H9 (cell line): ENCODE measurements at regions not wholly inside any gene's neighbourhood (a gene's known extent, or its start where the extent isn't known, plus 50 kb on each side); places are given as distances from the start of the nearest gene placed in this dataset.

ENCODE experiments used
- DNase-seq: peaks from one replicate; pipeline ENCODE4 v3.0.0-alpha.2; 2017
- H2AFZ ChIP-seq: one replicate; pipeline ENCODE4 v1.6.1; 2013; ENCODE audit warnings: mild to moderate bottlenecking, low read length, control low read depth, moderate library complexity
- H2AK5ac ChIP-seq: 2 replicates; pipeline ENCODE4 v1.6.1; 2013; ENCODE audit warnings: low read length, control low read depth, mixed read lengths; ENCODE audit not compliant: insufficient read length
- H2BK120ac ChIP-seq: one replicate; pipeline ENCODE4 v1.6.1; 2013; ENCODE audit warnings: low read depth, mild to moderate bottlenecking, low read length, control low read depth, inconsistent platforms; ENCODE audit not compliant: poor library complexity, severe bottlenecking
- H2BK12ac ChIP-seq: 2 replicates; pipeline ENCODE4 v1.6.1; 2013; ENCODE audit warnings: low read length, control low read depth, mixed read lengths, low read depth; ENCODE audit not compliant: insufficient read length
- H2BK15ac ChIP-seq: 2 replicates; pipeline ENCODE4 v1.6.1; 2013; ENCODE audit warnings: low read depth, low read length, control low read depth
- H2BK20ac ChIP-seq: one replicate; pipeline ENCODE4 v1.6.1; 2013; ENCODE audit warnings: low read depth, mild to moderate bottlenecking, low read length, control low read depth, inconsistent platforms; ENCODE audit not compliant: poor library complexity, severe bottlenecking
- H2BK5ac ChIP-seq: 2 replicates; pipeline ENCODE4 v1.6.1; 2013; ENCODE audit warnings: low read length, control low read depth, mixed read lengths; ENCODE audit not compliant: insufficient read length
- H3K14ac ChIP-seq: 2 replicates; pipeline ENCODE4 v1.6.1; 2013; ENCODE audit warnings: low read length, control low read depth; ENCODE audit not compliant: insufficient read depth
- H3K18ac ChIP-seq: 2 replicates; pipeline ENCODE4 v1.6.1; 2013; ENCODE audit warnings: low read depth, mild to moderate bottlenecking, mixed read lengths, low read length, control low read depth; ENCODE audit not compliant: insufficient read length
- H3K23ac ChIP-seq: 2 replicates; pipeline ENCODE4 v1.6.1; 2013; ENCODE audit warnings: low read length, control low read depth, mixed read lengths, low read depth; ENCODE audit not compliant: insufficient read length
- H3K23me2 ChIP-seq: 2 replicates; pipeline ENCODE4 v1.6.1; 2013; ENCODE audit warnings: low read depth, mild to moderate bottlenecking, mixed read lengths, low read length, control low read depth; ENCODE audit not compliant: insufficient read length, poor library complexity, severe bottlenecking
- H3K27ac ChIP-seq: 2 replicates; pipeline ENCODE4 v1.5.1; 2013; ENCODE audit warnings: low read length, control low read depth, mixed read lengths, low read depth; ENCODE audit not compliant: insufficient read length
- H3K27me3 ChIP-seq: 2 replicates; pipeline ENCODE4 v1.6.1; 2013; ENCODE audit warnings: low read length, control low read depth, inconsistent platforms; ENCODE audit not compliant: insufficient read depth
- H3K4ac ChIP-seq: 2 replicates; pipeline ENCODE4 v1.6.1; 2013; ENCODE audit warnings: low read depth, mild to moderate bottlenecking, control low read depth, inconsistent platforms, low read length, moderate library complexity
- H3K4me1 ChIP-seq: 2 replicates; pipeline ENCODE4 v1.6.1; 2013; ENCODE audit warnings: low read length, control low read depth, inconsistent platforms; ENCODE audit not compliant: insufficient read depth
- H3K4me2 ChIP-seq: 2 replicates; pipeline ENCODE4 v1.6.1; 2013; ENCODE audit warnings: low read length, control low read depth, mixed read lengths; ENCODE audit not compliant: insufficient read length, insufficient read depth
- H3K56ac ChIP-seq: 2 replicates; pipeline ENCODE4 v1.6.1; 2013; ENCODE audit warnings: low read depth, mild to moderate bottlenecking, mixed read lengths, low read length, control low read depth; ENCODE audit not compliant: insufficient read length
- H3K79me1 ChIP-seq: 2 replicates; pipeline ENCODE4 v1.6.1; 2013; ENCODE audit warnings: low read depth, mild to moderate bottlenecking, moderate library complexity, low read length, control low read depth, inconsistent platforms; ENCODE audit not compliant: insufficient read depth, poor library complexity, severe bottlenecking
- H3K79me2 ChIP-seq: 2 replicates; pipeline ENCODE4 v1.6.1; 2013; ENCODE audit warnings: low read length, control low read depth, inconsistent platforms; ENCODE audit not compliant: insufficient read depth
- H3K9ac ChIP-seq: 2 replicates; pipeline ENCODE4 v1.6.1; 2013; ENCODE audit warnings: low read length, control low read depth, mixed read lengths; ENCODE audit not compliant: insufficient read length; ENCODE audit errors: extremely low read depth
- H3K9me3 ChIP-seq: one replicate; pipeline ENCODE4 v1.6.1; 2013; ENCODE audit warnings: low read depth, low read length, inconsistent platforms; ENCODE audit not compliant: control insufficient read depth
- H3T11ph ChIP-seq: one replicate; pipeline ENCODE4 v1.6.1; 2013; ENCODE audit warnings: mild to moderate bottlenecking, low read length, control low read depth, inconsistent platforms
- H4K20me1 ChIP-seq: one replicate; pipeline ENCODE4 v1.6.1; 2013; ENCODE audit not compliant: control insufficient read depth, insufficient read length, insufficient read depth
- H4K5ac ChIP-seq: 2 replicates; pipeline ENCODE4 v1.6.1; 2013; ENCODE audit warnings: low read depth, mild to moderate bottlenecking, mixed read lengths, low read length, control low read depth; ENCODE audit not compliant: insufficient read length
- H4K8ac ChIP-seq: replicated peaks from 2 replicates; pipeline ENCODE4 v1.6.1; 2013; ENCODE audit warnings: low read length, control low read depth, mixed read lengths, low read depth; ENCODE audit not compliant: insufficient read length
- H4K91ac ChIP-seq: 2 replicates; pipeline ENCODE4 v1.6.1; 2013; ENCODE audit warnings: low read depth, mild to moderate bottlenecking, moderate library complexity, mixed read lengths, low read length, control low read depth; ENCODE audit not compliant: insufficient read length
- H3K27ac Mint-ChIP-seq, 3 experiments: 2 replicates in 2 of 3; 3 replicates in 1 of 3; pipeline ENCODE4 v1.8.0; 2020 to 2021; ENCODE audit warnings: mixed read lengths in 3 of 3, mild to moderate bottlenecking in 1 of 3, moderate library complexity in 1 of 3
- H3K27me3 Mint-ChIP-seq: 2 replicates; pipeline ENCODE4 v1.8.0; 2021; ENCODE audit warnings: low read depth, mild to moderate bottlenecking, moderate library complexity, mixed read lengths
- H3K36me3 Mint-ChIP-seq, 3 experiments: 2 replicates in 2 of 3; 3 replicates in 1 of 3; pipeline ENCODE4 v1.8.0; 2020 to 2021; ENCODE audit warnings: low read depth in 3 of 3, mixed read lengths in 3 of 3; ENCODE audit not compliant: insufficient read depth in 1 of 3
- H3K4me1 Mint-ChIP-seq, 2 experiments: 2 replicates each; pipeline ENCODE4 v1.8.0; 2020; ENCODE audit warnings: mixed read lengths in 2 of 2
- H3K4me3 Mint-ChIP-seq, 2 experiments: 2 replicates in 1 of 2; 3 replicates in 1 of 2; pipeline ENCODE4 v1.8.0; 2020 to 2021; ENCODE audit warnings: mild to moderate bottlenecking in 2 of 2, mixed read lengths in 2 of 2, moderate library complexity in 1 of 2
- H3K9me3 Mint-ChIP-seq, 2 experiments: 2 replicates in 1 of 2; 3 replicates in 1 of 2; pipeline ENCODE4 v1.8.0; 2020; ENCODE audit warnings: mild to moderate bottlenecking in 2 of 2, mixed read lengths in 2 of 2, moderate library complexity in 1 of 2
- WGBS: extraction: QIAGEN DNeasy Blood & Tissue Kit; methylation state at CpG from one replicate; pipeline ENCODE4 v1.1.7; 2013; ENCODE audit warnings: missing lambda C conversion rate, low lambda C conversion rate, mixed read lengths; ENCODE audit not compliant: insufficient read length; ENCODE audit errors: extremely low coverage; 5-methylcytosine and 5-hydroxymethylcytosine counted together
- TF ChIP-seq, protein P1 (sequence below): fragments of 200-600 bp; sonication (generic); conservative IDR thresholded peaks from 3 replicates; pipeline ENCODE4 v1.8.0; 2021; ENCODE audit warnings: antibody characterized with exemption, mild to moderate bottlenecking

DNA sequence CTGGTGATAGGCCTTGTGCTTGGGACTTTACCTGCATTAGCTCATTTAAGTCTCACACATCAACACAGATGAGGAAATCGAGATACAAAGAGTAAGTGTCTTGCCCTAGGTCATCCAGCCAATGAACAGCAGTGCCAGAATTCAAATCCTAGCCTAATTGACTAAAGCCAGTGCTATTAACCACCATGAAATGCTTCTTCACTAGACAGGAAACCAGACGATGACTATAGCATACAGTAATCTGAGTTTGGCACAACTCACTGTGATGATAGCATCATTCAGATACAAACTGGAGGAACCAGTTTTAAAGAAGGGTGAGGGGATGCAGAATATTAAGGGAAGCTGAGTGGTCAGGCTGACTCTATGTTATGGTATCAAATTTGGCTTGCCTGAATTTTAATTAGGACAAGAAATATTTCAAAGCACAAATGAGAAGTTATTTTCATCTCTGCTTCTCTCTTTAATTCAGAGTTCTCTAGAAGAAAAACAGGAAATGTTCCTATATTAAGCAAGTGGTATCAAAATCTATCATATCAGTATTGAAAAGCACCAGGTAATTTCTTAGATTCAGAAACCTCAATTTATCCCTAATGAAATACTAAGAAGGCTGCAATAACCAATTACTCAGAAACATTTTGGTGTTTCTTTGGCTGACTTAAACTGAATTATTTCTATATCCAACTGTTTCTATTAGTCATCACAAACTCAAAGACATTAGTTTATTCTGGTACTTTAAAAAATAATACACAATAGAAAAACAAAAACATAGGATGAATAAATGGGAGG, 147.0 kb upstream of the RASA1 start:
- Histone ChIP-seq H2BK15ac (no peak overlapping the region), H3K56ac (no peak overlapping the region), H4K91ac (no peak overlapping the region), H3K4me1 (no peaks in the 10 kb centered on the region; the same call in 1 of the 2 replicates), H2AK5ac (no peak overlapping the region), H3K27ac (no peak overlapping the region), H2BK20ac (no peak overlapping the region), H2BK5ac (no peak overlapping the region), H4K8ac (no peak overlapping the region), H3K18ac (no peak overlapping the region), H3K23ac (no peak overlapping the region), H3K79me2 (no peaks in the 10 kb centered on the region), H3K27me3 (no peaks in the 10 kb centered on the region), H3K4ac (no peak overlapping the region), H3K14ac (no peak overlapping the region), H2BK12ac (no peak overlapping the region), H3K9me3 (no peaks in the 10 kb centered on the region), H2BK120ac (no peak overlapping the region), H3K4me2 (no peak overlapping the region), H2AFZ (no peak overlapping the region), H4K20me1 (no peaks in the 10 kb centered on the region), H3K23me2 (no peaks in the 10 kb centered on the region), H3K79me1 (no peaks in the 10 kb centered on the region), H3T11ph (no peak overlapping the region), H3K9ac (no peak overlapping the region), H4K5ac (no peak overlapping the region)
- H3K4me1 Mint-ChIP-seq, result no peaks in the 10 kb centered on the region
- WGBS, result no CpG with 5 or more reads among the region's 2 CpGs
- H3K36me3 Mint-ChIP-seq, result no peaks in the 10 kb centered on the region
- TF ChIP-seq, protein P1, sequence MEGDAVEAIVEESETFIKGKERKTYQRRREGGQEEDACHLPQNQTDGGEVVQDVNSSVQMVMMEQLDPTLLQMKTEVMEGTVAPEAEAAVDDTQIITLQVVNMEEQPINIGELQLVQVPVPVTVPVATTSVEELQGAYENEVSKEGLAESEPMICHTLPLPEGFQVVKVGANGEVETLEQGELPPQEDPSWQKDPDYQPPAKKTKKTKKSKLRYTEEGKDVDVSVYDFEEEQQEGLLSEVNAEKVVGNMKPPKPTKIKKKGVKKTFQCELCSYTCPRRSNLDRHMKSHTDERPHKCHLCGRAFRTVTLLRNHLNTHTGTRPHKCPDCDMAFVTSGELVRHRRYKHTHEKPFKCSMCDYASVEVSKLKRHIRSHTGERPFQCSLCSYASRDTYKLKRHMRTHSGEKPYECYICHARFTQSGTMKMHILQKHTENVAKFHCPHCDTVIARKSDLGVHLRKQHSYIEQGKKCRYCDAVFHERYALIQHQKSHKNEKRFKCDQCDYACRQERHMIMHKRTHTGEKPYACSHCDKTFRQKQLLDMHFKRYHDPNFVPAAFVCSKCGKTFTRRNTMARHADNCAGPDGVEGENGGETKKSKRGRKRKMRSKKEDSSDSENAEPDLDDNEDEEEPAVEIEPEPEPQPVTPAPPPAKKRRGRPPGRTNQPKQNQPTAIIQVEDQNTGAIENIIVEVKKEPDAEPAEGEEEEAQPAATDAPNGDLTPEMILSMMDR, result no peak
- no peak for DNase-seq
- H3K4me3 Mint-ChIP-seq, result no peak overlapping the region
- no peak overlapping the region for H3K27ac Mint-ChIP-seq
- H3K9me3 Mint-ChIP-seq, result no peaks in the 10 kb centered on the region
- H3K27me3 Mint-ChIP-seq, result no peaks in the 10 kb centered on the region
